Keratinocyte (primary cell): ENCODE measurements at regions not wholly inside any gene's neighbourhood (a gene's known extent, or its start where the extent isn't known, plus 50 kb on each side); places are given as distances from the start of the nearest gene placed in this dataset.

Experiments used
- DNase-seq: peaks from one replicate; pipeline ENCODE4 v3.0.0-alpha.2; 2011; ENCODE audit warnings: low read depth, missing footprints, low spot score
- FAIRE-seq: peaks from 2 replicates; lab custom pipeline; 2011; peaks lifted over from hg19 to GRCh38; lab: Jason Lieb, UNC
- H2AFZ ChIP-seq: 2 replicates; pipeline ENCODE4 v1.6.0; 2012; ENCODE audit warnings: low read length, control low read depth, inconsistent platforms; ENCODE audit not compliant: control insufficient read depth
- H3K27ac ChIP-seq: 2 replicates; pipeline ENCODE4 v1.5.1; 2011; ENCODE audit warnings: low read length; ENCODE audit not compliant: control insufficient read depth, insufficient read depth
- H3K27me3 ChIP-seq: 3 replicates; pipeline ENCODE4 v1.6.0; 2011; ENCODE audit warnings: low read length; ENCODE audit not compliant: control insufficient read depth, insufficient read depth; ENCODE audit errors: extremely low read depth
- H3K36me3 ChIP-seq, 2 experiments: 2 replicates in 1 of 2; 3 replicates in 1 of 2; pipeline ENCODE4 v1.5.1; 2011; ENCODE audit warnings: low read length in 2 of 2, mild to moderate bottlenecking in 1 of 2; ENCODE audit not compliant: control insufficient read depth in 2 of 2, insufficient read depth in 2 of 2; ENCODE audit errors: extremely low read depth in 1 of 2
- H3K4me1 ChIP-seq: 3 replicates; pipeline ENCODE4 v1.5.1; 2011; ENCODE audit warnings: low read length; ENCODE audit not compliant: control insufficient read depth, insufficient read depth; ENCODE audit errors: extremely low read depth
- H3K4me2 ChIP-seq: 3 replicates; pipeline ENCODE4 v1.6.0; 2011; ENCODE audit warnings: low read depth, low read length; ENCODE audit not compliant: control insufficient read depth, insufficient read depth; ENCODE audit errors: extremely low read depth
- H3K4me3 ChIP-seq, 3 experiments: fragments of 200-600 bp in 1 of 3; sonication (generic) in 1 of 3; 2 replicates in 2 of 3; 3 replicates in 1 of 3; pipeline ENCODE4 v1.5.1; 2011 to 2016; ENCODE audit warnings: low read length in 3 of 3, mild to moderate bottlenecking in 3 of 3, control low read depth in 2 of 3, inconsistent platforms in 1 of 3, low read depth in 1 of 3, mixed read lengths in 1 of 3, mixed run types in 1 of 3, moderate library complexity in 1 of 3; ENCODE audit not compliant: control insufficient read depth in 2 of 3, insufficient read depth in 2 of 3; ENCODE audit errors: extremely low read depth in 1 of 3
- H3K79me2 ChIP-seq: 2 replicates; pipeline ENCODE4 v1.6.0; 2012; ENCODE audit warnings: low read length; ENCODE audit not compliant: control insufficient read depth, insufficient read depth
- H3K9ac ChIP-seq: 3 replicates; pipeline ENCODE4 v1.6.0; 2011; ENCODE audit warnings: low read length; ENCODE audit not compliant: control insufficient read depth, insufficient read depth; ENCODE audit errors: extremely low read depth
- H3K9me1 ChIP-seq: 3 replicates; pipeline ENCODE4 v1.6.0; 2011; ENCODE audit warnings: low read length; ENCODE audit not compliant: control insufficient read depth, insufficient read depth; ENCODE audit errors: extremely low read depth
- H3K9me3 ChIP-seq: 2 replicates; pipeline ENCODE4 v1.5.1; 2012; ENCODE audit warnings: low read depth, low read length; ENCODE audit not compliant: control insufficient read depth
- H4K20me1 ChIP-seq: 3 replicates; pipeline ENCODE4 v1.6.0; 2011; ENCODE audit warnings: low read length; ENCODE audit not compliant: control insufficient read depth, insufficient read depth; ENCODE audit errors: extremely low read depth
- CTCF ChIP-seq, 3 experiments: IDR thresholded peaks in 1 of 3; conservative IDR thresholded peaks in 1 of 3; optimal IDR thresholded peaks in 1 of 3; 2 replicates in 2 of 3; 3 replicates in 1 of 3; pipeline versions ENCODE3 to v1.5.1; 2011; ENCODE audit warnings: low read length in 3 of 3, mild to moderate bottlenecking in 3 of 3, moderate library complexity in 2 of 3, control low read depth in 1 of 3, inconsistent platforms in 1 of 3; ENCODE audit not compliant: insufficient read depth in 2 of 3; ENCODE audit errors: extremely low read depth in 1 of 3
- EZH2 ChIP-seq: IDR thresholded peaks from one replicate; pipeline ENCODE4 v1.6.1; 2012; ENCODE audit warnings: inconsistent platforms, mild to moderate bottlenecking, low read length, moderate library complexity
- dilution Hi-C: fragments of 300-500 bp; cut with MboI; formaldehyde crosslinking; loops from one replicate; pipeline ENCODE4 v1.7.0; 2020; ENCODE audit warnings: low sequenced_read_pairs; ENCODE audit not compliant: extremely low pct_ligation_motif_present

- no peak overlapping the region for H3K9ac ChIP-seq
- H3K9me3 ChIP-seq = no peaks in the 10 kb centered on the region
- H3K36me3 ChIP-seq = no peaks in the 10 kb centered on the region
- no peaks in the 10 kb centered on the region for H3K9me1 ChIP-seq
- no peak overlapping the region for H2AFZ ChIP-seq
- TF ChIP-seq EZH2 (no peak), CTCF (optimal IDR thresholded peaks at IDR 0.05 in 1 of 3, IDR thresholded peaks at IDR 0.05 in 1 of 3, conservative IDR thresholded peaks at IDR 0.05 in 1 of 3; ENCODE audit: extremely low read depth in 1 of 3, insufficient read depth in 2 of 3, low read length in 3 of 3) (no peak)
- H3K79me2 ChIP-seq = no peaks in the 10 kb centered on the region
- DNase-seq (no peak), FAIRE-seq (no peak)
- no peak overlapping the region for H3K4me3 ChIP-seq
- no peak overlapping the region for H3K4me2 ChIP-seq
- dilution Hi-C loops = no loop called here
- H4K20me1 ChIP-seq = no peaks in the 10 kb centered on the region
- H3K4me1 ChIP-seq = no peaks in the 10 kb centered on the region
- no peaks in the 10 kb centered on the region for H3K27me3 ChIP-seq
- H3K27ac ChIP-seq = no peak overlapping the region
Observed at GRCh38 chrX:142688256-142688655, 337.5 kb upstream of the SPANXN4 start.

GRCh38 chrX:142686653-142687283, 339.0 kb upstream of the SPANXN4 start:
- Histone ChIP-seq H3K36me3 (no peaks in the 10 kb centered on the region), H4K20me1 (no peaks in the 10 kb centered on the region), H3K79me2 (no peaks in the 10 kb centered on the region), H3K9me1 (no peaks in the 10 kb centered on the region), H3K4me1 (no peaks in the 10 kb centered on the region), H3K9ac (no peak overlapping the region), H3K4me3 (no peak overlapping the region), H2AFZ (no peak overlapping the region), H3K27ac (no peak overlapping the region), H3K9me3 (no peaks in the 10 kb centered on the region), H3K27me3 (no peaks in the 10 kb centered on the region), H3K4me2 (no peak overlapping the region)
- TF ChIP-seq EZH2 (no peak), CTCF (optimal IDR thresholded peaks at IDR 0.05 in 1 of 3, IDR thresholded peaks at IDR 0.05 in 1 of 3, conservative IDR thresholded peaks at IDR 0.05 in 1 of 3; ENCODE audit: extremely low read depth in 1 of 3, insufficient read depth in 2 of 3, low read length in 3 of 3) (no peak)
- DNase-seq (no peak), FAIRE-seq (no peak)
- dilution Hi-C loops = no loop called here
